GM13977 (cell line): ENCODE measurements at regions not wholly inside any gene's neighbourhood (a gene's known extent, or its start where the extent isn't known, plus 50 kb on each side); places are given as distances from the start of the nearest gene placed in this dataset.
A peak's percentile ranks its signal among the peaks of the same experiment; 100 is the strongest.

Source experiments
- DNase-seq: peaks from one replicate; pipeline ENCODE4 v3.0.0; 2012; ENCODE audit warnings: low spot score
- in situ Hi-C: fragments of 300-500 bp; cut with MboI; formaldehyde crosslinking; loops from one replicate; pipeline ENCODE4 v1.12.0; 2022; ENCODE audit warnings: low sequenced_read_pairs, low pct_unique_long_range_greater_than_20kb, mixed read lengths, inconsistent platforms; ENCODE audit not compliant: unreplicated experiment
- TF ChIP-seq, protein P1 (sequence below): IDR thresholded peaks from 2 replicates; pipeline ENCODE4 v1.5.1; 2012; ENCODE audit warnings: mild to moderate bottlenecking, control low read depth; ENCODE audit not compliant: insufficient read depth; ENCODE audit errors: extremely low read depth, missing control alignments

- TF ChIP-seq, protein P1, sequence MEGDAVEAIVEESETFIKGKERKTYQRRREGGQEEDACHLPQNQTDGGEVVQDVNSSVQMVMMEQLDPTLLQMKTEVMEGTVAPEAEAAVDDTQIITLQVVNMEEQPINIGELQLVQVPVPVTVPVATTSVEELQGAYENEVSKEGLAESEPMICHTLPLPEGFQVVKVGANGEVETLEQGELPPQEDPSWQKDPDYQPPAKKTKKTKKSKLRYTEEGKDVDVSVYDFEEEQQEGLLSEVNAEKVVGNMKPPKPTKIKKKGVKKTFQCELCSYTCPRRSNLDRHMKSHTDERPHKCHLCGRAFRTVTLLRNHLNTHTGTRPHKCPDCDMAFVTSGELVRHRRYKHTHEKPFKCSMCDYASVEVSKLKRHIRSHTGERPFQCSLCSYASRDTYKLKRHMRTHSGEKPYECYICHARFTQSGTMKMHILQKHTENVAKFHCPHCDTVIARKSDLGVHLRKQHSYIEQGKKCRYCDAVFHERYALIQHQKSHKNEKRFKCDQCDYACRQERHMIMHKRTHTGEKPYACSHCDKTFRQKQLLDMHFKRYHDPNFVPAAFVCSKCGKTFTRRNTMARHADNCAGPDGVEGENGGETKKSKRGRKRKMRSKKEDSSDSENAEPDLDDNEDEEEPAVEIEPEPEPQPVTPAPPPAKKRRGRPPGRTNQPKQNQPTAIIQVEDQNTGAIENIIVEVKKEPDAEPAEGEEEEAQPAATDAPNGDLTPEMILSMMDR: no peak
- in situ Hi-C loops: no loop called here
- no peak for DNase-seq
Measured at GRCh38 chr5:6279607-6280006, 98.7 kb downstream of the MED10 start.

DNA sequence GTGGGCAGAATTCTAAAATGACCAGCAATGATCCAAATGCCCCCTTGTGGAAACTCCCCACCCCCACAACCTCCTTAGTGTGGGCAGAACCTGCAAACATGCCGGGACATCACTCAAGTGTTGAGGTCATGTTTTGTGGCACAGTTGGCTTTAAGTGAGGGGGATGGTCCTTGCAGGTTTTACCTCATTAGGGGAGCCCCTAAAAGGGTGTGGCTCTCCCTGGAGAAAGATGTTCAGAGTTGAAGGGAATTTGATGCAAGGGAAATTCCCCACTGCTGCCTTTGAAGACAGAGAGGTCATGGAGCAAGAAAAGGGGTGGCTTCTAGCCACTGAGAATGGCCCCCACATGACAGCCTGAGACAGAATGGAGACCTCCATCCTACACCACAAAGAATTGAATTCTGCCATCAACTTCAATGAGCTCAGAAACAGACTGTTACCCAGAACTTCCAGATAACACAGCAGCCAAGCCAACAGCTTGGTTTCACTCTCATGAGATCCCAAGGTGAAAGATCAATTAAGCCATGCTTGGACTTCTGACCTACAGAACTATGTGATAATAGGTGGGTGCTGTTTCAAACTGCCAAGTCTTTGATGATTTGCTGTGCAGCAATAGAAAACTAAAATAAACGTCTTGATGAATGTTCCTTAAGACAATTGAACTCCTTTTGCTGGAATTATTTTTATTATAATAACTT lies 103.4 kb downstream of the MED10 start:
- in situ Hi-C loops: no loop called here
- TF ChIP-seq, protein P1: no peak
- no peak for DNase-seq

- no peak for DNase-seq
- TF ChIP-seq, protein P1: no peak
- in situ Hi-C loops: no loop called here
Measured at GRCh38 chr5:6273749-6274148, 104.6 kb downstream of the MED10 start.

DNA sequence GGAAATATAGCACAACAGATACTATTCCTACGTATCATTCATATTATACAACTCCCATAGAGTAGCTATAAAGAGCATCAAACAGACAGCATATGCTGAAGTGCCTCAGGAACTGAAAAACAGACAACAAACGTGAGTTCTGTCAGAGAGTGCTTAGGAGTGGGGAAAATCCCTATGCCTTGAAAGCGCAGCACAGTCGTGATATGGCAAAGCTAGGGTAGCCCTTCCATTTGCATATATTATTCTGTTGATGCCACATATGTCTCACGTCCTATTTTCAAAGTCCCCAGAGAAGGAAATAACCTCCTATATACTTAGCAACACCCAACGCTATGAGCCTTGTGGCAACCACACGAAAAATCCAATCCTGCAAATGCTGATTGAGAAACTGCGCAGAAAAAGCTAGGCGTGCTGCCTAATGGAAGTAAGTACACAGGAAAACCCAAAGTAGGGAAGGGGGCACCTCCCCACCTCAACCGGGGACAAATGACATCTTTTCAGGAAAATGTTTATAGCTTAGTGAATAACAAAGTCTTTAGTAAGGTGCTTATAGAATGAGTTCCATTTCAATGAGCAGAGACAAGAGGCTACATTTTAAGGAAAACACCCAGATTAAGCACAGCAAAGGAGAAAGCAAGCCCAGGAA lies 105.1 kb downstream of the MED10 start:
- in situ Hi-C loops: no loop called here
- TF ChIP-seq, protein P1: no peak
- DNase-seq: peak; percentile 17

DNA sequence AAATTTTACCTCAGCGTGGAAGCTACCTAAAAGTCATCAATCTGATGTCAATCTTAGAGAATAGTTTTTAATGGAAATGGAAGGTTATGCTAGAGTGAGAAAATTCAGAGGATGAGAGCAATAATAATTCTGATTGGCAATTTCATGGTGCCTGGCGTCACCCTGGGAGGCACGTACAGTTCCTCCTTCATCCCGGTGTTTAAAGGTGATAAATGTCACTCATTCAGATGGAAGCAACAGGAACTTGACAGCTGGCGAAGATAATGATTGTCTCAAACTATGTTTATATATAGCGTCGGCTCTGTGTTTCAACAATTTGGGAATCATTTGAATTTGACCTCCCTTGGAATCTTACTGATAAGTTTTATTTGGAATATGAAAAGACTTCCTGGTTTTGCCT lies 108.4 kb downstream of the MED10 start:
- in situ Hi-C loops: no loop called here
- no peak for DNase-seq
- TF ChIP-seq, protein P1: no peak

- TF ChIP-seq, protein P1: no peak
- no peak for DNase-seq
- in situ Hi-C loops: no loop called here
Measured at GRCh38 chr5:6266671-6267197, 111.6 kb downstream of the MED10 start.
